Endothelial cell of umbilical vein (primary cell): ENCODE measurements at regions not wholly inside any gene's neighbourhood (a gene's known extent, or its start where the extent isn't known, plus 50 kb on each side); places are given as distances from the start of the nearest gene placed in this dataset.

Experiments used
- BruUV-seq: library from RNA; stranded (reverse); fragments of 400-500 nt; replicated peaks from 2 replicates; lab custom pipeline; 2021; lab: Mats Ljungman, UMichigan
- CTCF ChIA-PET: fragments of 300-600, 350-600 bp; sonication (Branson Sonifier 250); formaldehyde crosslinking; loops from one replicate; lab custom pipeline; 2021; ENCODE audit warnings: antibody characterized with exemption, inconsistent platforms; lab: Charles Lee
- POLR2A ChIA-PET: fragments of 300-600, 350-600 bp; sonication (Branson Sonifier 250); formaldehyde crosslinking; loops from one replicate; lab custom pipeline; 2021; ENCODE audit warnings: antibody characterized with exemption, inconsistent platforms; lab: Charles Lee
- DNase-seq: peaks from one replicate; pipeline ENCODE4 v3.0.0-alpha.2; 2011; ENCODE audit warnings: low read depth, low spot score
- FAIRE-seq: peaks from 2 replicates; lab custom pipeline; 2011; peaks lifted over from hg19 to GRCh38; lab: Jason Lieb, UNC
- H2AFZ ChIP-seq: 2 replicates; pipeline ENCODE4 v1.6.0; 2012; ENCODE audit warnings: low read depth, low read length, control low read depth, inconsistent platforms
- H3K27ac ChIP-seq: 2 replicates; pipeline ENCODE4 v1.5.1; 2011; ENCODE audit warnings: low read depth, mild to moderate bottlenecking, control low read depth, low read length, moderate library complexity; ENCODE audit not compliant: insufficient read depth
- H3K27me3 ChIP-seq, 2 experiments: 2 replicates each; pipeline versions ENCODE4 v1.6.0 to v1.6.1; 2011; ENCODE audit warnings: low read length in 2 of 2, mixed read lengths in 1 of 2; ENCODE audit not compliant: control insufficient read depth in 2 of 2, insufficient read depth in 2 of 2
- H3K36me3 ChIP-seq, 2 experiments: 2 replicates in 1 of 2; 3 replicates in 1 of 2; pipeline ENCODE4 v1.5.1; 2011; ENCODE audit warnings: low read length in 2 of 2, mild to moderate bottlenecking in 1 of 2, moderate library complexity in 1 of 2; ENCODE audit not compliant: control insufficient read depth in 2 of 2, insufficient read depth in 2 of 2; ENCODE audit errors: extremely low read depth in 1 of 2
- H3K4me1 ChIP-seq: 3 replicates; pipeline ENCODE4 v1.5.1; 2011; ENCODE audit warnings: mild to moderate bottlenecking, low read length; ENCODE audit not compliant: control insufficient read depth, insufficient read depth; ENCODE audit errors: extremely low read depth
- H3K4me2 ChIP-seq: 2 replicates; pipeline ENCODE4 v1.6.1; 2011; ENCODE audit warnings: low read length, control low read depth, mixed read lengths; ENCODE audit not compliant: insufficient read depth
- H3K4me3 ChIP-seq, 3 experiments: fragments of 200-600 bp in 1 of 3; sonication (generic), shearing (Covaris generic) in 1 of 3; replicated peaks in 1 of 3; 2 replicates each; pipeline ENCODE4 v1.5.1; 2011 to 2016; ENCODE audit warnings: control low read depth in 3 of 3, low read length in 3 of 3, mild to moderate bottlenecking in 2 of 3, inconsistent platforms in 1 of 3, low read depth in 1 of 3, moderate library complexity in 1 of 3; ENCODE audit not compliant: insufficient read depth in 1 of 3
- H3K79me2 ChIP-seq: 2 replicates; pipeline ENCODE4 v1.6.0; 2012; ENCODE audit warnings: low read length, inconsistent platforms; ENCODE audit not compliant: control insufficient read depth, insufficient read depth
- H3K9ac ChIP-seq: replicated peaks from 2 replicates; pipeline ENCODE3; 2011; ENCODE audit warnings: low read length, control low read depth; ENCODE audit not compliant: insufficient read depth; ENCODE audit errors: extremely low read depth
- H3K9me1 ChIP-seq: replicated peaks from 3 replicates; pipeline ENCODE4 v1.6.0; 2011; ENCODE audit warnings: mild to moderate bottlenecking, low read length; ENCODE audit not compliant: control insufficient read depth, insufficient read depth; ENCODE audit errors: extremely low read depth
- H3K9me3 ChIP-seq: replicated peaks from 2 replicates; pipeline ENCODE4 v1.5.1; 2012; ENCODE audit warnings: low read length, inconsistent platforms; ENCODE audit not compliant: control insufficient read depth, insufficient read depth
- H4K20me1 ChIP-seq: replicated peaks from 2 replicates; pipeline ENCODE3; 2011; ENCODE audit warnings: mild to moderate bottlenecking, low read length; ENCODE audit not compliant: control insufficient read depth, insufficient read depth; ENCODE audit errors: extremely low read depth
- CTCF ChIP-seq, 2 donors: IDR thresholded peaks; 1 replicate in 1 of 2; 2 replicates in 1 of 2; pipeline ENCODE4 v1.5.1; 2011; ENCODE audit warnings: low read length in 2 of 2, mild to moderate bottlenecking in 2 of 2, moderate library complexity in 2 of 2, control low read depth in 1 of 2, inconsistent platforms in 1 of 2, low read depth in 1 of 2; ENCODE audit not compliant: insufficient read depth in 1 of 2; ENCODE audit errors: extremely low read depth in 1 of 2
- EZH2 ChIP-seq: IDR thresholded peaks from 2 replicates; pipeline ENCODE4 v1.6.1; 2012; ENCODE audit warnings: borderline replicate concordance, low read depth, mild to moderate bottlenecking, moderate library complexity, low read length, inconsistent platforms; ENCODE audit not compliant: severe bottlenecking
- FOS ChIP-seq: IDR thresholded peaks from 2 replicates; pipeline ENCODE4 v1.6.1; 2011; ENCODE audit warnings: mild to moderate bottlenecking, low read length, moderate library complexity, borderline replicate concordance; ENCODE audit not compliant: insufficient read depth
- GATA2 ChIP-seq: IDR thresholded peaks from 2 replicates; pipeline ENCODE4 v1.7.0; 2011; ENCODE audit warnings: low read depth, mild to moderate bottlenecking, moderate library complexity, mixed read lengths, low read length; ENCODE audit not compliant: insufficient read length, insufficient read depth
- JUN ChIP-seq: IDR thresholded peaks from 2 replicates; pipeline ENCODE4 v1.6.1; 2011; ENCODE audit warnings: borderline replicate concordance, low read depth; ENCODE audit not compliant: insufficient read length, insufficient read depth
- MAX ChIP-seq: IDR thresholded peaks from 2 replicates; pipeline ENCODE4 v1.6.1; 2011; ENCODE audit not compliant: insufficient read depth, insufficient read length
- MYC ChIP-seq: IDR thresholded peaks from one replicate; pipeline ENCODE4 v1.6.1; 2011; ENCODE audit warnings: mild to moderate bottlenecking, low read depth, low read length
- POLR2A ChIP-seq: IDR thresholded peaks from 2 replicates; pipeline ENCODE4 v1.6.1; 2012; ENCODE audit warnings: low read depth, mild to moderate bottlenecking, control low read depth, low read length
- POLR2AphosphoS5 ChIP-seq: IDR thresholded peaks from 2 replicates; pipeline ENCODE4 v1.6.1; 2012; ENCODE audit warnings: low read depth, mild to moderate bottlenecking, control low read depth, low read length, moderate library complexity; ENCODE audit not compliant: insufficient read depth
- dilution Hi-C: fragments of 300-500 bp; cut with MboI; formaldehyde crosslinking; loops from one replicate; pipeline ENCODE4 v1.15.0; 2019; ENCODE audit warnings: low sequenced_read_pairs; ENCODE audit not compliant: extremely low pct_ligation_motif_present
- intact Hi-C: fragments of 100-400 bp; cut with micrococcal nuclease; formaldehyde crosslinking; loops from one replicate; pipeline ENCODE4 v1.10.0; 2022

- ChIA-PET POLR2A (no interaction called here), CTCF (no interaction called here)
- intact Hi-C loops: no loop called here
- Histone ChIP-seq H3K79me2 (no peaks in the 10 kb centered on the region), H2AFZ (no peak overlapping the region), H3K4me3 (no peak overlapping the region), H3K9ac (no peak overlapping the region), H3K4me2 (no peak overlapping the region), H3K27ac (no peak overlapping the region), H3K36me3 (no peaks in the 10 kb centered on the region), H3K4me1 (no peaks in the 10 kb centered on the region), H3K9me1 (no peaks in the 10 kb centered on the region), H3K27me3 (no peaks in the 10 kb centered on the region), H4K20me1 (no peaks in the 10 kb centered on the region), H3K9me3 (no peaks in the 10 kb centered on the region)
- FAIRE-seq: no peak
- no TSS peak for BruUV-seq
- no peak for DNase-seq
- dilution Hi-C loops: no loop called here
- no peak for TF ChIP-seq EZH2
- TF ChIP-seq GATA2: no peak
- no peak for TF ChIP-seq POLR2A
- TF ChIP-seq FOS: no peak
- no peak for TF ChIP-seq MAX
- no peak for TF ChIP-seq POLR2AphosphoS5
- TF ChIP-seq MYC: no peak
- no peak for TF ChIP-seq CTCF (IDR thresholded peaks at IDR 0.05; ENCODE audit: extremely low read depth in 1 of 2, insufficient read depth in 1 of 2, low read depth in 1 of 2, low read length in 2 of 2)
- TF ChIP-seq JUN: no peak
Measured at GRCh38 chr14:104428333-104428851, 151.2 kb upstream of the C14orf180 start.
